NCI-H2171 (cell line): ENCODE measurements at regions not wholly inside any gene's neighbourhood (a gene's known extent, or its start where the extent isn't known, plus 50 kb on each side); places are given as distances from the start of the nearest gene placed in this dataset.
"Not testable (repeated sequence)": the region's sequence is repeated elsewhere in the genome, so short reads cannot be mapped to it uniquely, and the experiment has no call there.

Source experiments
- DNase-seq: peaks from one replicate; lab custom pipeline; 2025; lab: John Stamatoyannopoulos, UW

DNA sequence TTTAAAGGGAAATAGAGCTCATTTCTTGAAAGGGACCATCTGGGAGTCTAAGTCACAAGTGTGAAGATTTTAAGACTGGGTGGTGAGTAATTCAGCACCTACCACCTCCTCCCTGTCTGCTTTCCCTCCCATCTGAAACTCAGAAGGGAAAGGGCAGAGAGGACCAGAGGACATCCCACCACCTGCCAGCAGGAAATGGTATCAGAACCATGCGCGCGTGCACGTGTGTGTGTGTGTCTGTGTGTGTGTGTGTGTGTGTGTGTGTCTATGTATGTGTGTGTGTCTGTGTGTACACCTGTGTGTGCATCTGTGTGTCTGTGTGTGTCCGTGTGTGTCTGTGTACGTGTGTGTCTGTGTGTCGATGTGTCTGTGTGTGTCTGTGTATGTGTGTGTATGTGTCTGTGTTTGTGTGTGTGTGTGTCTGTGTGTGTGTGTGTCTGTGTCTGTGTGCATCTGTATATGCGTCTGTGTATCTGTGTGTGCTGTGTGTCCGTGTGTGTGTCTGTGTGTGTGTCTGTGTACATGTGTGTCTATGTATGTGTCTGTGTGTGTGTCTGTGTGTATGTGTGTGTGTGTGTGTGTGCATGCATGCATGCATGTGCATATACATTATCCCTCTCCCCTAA, 76.8 kb downstream of the ZFP36L2 start:
- DNase-seq = no peak

DNA sequence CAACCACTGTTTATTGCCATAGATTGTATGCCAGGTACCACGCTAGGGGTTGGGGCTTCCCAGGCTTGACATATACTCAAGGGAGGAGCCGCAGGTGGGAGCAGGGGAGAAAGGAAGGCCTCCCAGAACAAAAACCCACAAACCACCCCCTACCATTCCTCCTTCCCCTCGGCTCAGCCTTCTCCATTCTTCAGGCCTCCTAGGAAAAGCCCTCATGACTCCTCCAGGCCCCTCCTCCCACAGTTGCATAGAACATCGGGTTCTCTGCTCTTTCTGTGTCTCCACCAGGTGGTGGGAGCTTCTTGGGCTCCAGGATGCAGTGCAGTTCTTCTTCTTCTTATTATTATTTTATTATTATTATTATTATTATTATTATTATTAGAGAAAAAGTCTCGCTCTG, 80.3 kb downstream of the ZFP36L2 start:
- no peak for DNase-seq

DNA sequence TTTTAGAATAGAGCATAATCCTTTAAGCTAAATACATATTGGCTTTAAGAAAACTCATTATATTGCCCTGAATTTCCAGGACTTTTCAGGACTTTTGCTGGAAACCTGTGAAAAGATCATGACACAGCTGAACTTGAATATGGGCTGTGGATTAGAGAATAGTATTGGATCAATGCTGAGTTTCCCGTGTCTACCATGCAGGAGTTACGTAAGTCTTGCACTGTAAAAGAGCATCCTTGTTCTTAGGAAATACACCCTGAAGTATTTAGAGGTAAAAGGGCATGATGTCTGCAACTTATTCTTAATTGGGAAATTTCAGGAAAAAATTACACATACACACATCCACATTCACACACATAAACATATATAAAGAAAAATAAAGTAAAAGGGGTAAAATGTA, 82.1 kb downstream of the ZFP36L2 start:
- no peak for DNase-seq

DNA sequence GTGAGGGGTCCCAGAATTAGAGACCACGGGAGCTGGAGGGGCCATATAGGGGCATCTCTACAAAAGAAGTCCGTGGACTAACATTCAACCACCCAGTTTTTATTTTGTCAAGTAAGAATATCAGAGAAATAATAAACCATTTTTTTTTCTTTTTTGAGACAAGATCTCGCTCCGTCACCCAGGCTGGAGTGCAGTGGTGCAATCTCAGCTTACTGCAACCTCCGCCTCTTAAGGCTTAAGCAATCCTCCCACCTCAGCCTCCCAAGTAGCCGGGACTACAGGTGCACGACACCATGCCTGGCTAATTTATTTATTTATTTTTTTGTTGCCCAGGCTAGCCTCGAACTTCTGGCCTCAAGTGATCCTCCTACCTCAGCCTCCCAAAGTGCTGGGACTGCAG, 82.7 kb downstream of the ZFP36L2 start:
- DNase-seq = no peak

DNA sequence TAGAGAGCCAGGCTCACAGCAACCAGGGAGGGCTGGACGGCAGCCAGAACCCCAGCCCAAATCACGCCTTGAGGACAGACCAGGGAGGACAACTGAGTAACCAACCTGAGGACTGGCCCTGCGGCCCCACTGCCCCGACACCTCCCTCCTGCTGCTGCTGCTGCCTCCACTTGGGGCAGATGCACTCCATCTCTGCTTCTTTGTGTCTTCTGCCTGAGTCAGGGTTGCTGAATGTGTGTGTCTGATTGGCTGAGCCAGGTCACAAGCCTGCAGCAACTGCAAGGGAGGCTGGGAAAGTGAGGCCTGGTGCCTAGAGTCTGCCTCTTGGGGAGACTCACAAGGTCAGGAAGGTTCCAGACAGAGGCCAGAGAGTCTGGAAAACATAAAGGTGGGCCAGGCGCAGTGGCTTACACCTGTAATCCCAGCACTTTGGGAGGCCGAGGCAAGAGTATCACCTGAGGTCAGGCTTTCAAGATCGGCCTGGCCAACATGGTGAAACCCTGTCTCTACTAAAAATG, 83.4 kb downstream of the ZFP36L2 start:
- DNase-seq = no peak

DNA sequence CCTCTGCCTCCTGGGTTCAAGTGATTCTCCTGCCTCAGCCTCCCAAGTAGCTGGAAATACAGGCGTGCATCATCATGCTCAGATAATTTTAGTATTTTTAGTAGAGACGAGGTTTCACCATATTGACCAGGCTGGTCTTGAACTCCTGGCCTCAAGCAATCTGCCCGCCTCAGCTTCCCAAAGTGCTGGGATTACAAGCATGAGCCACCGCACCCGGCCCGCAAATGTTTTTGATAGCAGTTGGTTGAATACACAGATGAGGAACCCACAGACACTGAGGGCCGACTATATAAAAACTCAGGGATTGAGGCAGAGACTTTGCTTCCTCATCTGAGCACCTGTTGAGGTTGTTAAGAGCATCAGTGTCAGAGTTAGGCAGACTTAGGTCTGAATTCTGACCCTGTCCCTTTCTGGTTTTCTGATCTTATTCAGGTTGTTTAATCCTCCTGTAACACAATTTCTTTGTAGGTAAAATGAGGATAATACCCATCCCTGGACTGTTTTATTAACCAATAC, 84.7 kb downstream of the ZFP36L2 start:
- DNase-seq = not testable (repeated sequence)

DNA sequence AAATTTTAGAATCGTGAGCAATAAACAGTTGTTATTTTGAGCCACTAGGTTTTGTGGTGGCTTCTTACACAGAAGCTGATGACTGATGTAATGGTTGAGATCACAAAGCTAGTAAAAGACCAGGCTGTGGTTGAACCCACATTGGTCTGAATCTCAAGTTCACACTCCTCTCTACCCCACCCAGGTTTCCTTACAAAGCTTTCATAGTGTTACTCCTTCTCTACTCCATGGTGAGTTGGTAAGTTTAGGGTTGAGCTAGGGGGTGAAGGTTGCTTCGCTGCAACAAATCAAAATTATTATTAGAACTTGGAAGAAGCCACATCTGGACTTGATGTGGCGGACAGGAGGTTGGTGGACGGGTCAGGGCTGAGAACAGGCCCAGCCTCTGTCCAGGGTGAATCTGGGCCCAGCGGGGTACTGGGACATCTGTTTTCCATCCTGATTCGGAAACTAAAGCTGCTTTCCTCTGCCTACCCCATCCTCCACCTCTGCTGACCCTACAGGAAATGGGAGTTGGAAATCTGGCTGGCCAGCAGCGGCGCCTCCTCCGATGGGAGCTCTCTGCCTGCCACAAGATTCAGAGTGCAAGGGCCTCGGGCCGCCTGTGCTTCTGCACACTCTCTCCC, 86.3 kb downstream of the ZFP36L2 start:
- no peak for DNase-seq

DNA sequence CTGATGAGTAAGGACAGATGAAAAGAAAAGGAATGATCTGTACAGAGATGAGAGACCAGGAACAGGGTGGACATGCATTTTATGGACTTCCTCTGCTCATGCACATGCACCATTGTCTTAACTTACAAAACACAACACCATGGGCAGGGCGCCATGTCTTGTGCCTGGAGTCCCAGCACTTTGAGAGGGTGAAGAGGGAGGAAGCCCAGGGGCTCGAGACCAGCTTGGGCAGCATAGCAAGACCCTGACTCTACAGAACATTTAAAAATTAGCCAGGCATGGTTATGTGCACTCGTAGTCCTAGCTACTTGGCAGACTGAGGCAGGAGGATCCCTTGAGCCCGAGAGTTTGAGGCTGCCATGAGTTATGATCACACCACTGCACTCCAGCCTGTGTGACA, 86.9 kb downstream of the ZFP36L2 start:
- no peak for DNase-seq

DNA sequence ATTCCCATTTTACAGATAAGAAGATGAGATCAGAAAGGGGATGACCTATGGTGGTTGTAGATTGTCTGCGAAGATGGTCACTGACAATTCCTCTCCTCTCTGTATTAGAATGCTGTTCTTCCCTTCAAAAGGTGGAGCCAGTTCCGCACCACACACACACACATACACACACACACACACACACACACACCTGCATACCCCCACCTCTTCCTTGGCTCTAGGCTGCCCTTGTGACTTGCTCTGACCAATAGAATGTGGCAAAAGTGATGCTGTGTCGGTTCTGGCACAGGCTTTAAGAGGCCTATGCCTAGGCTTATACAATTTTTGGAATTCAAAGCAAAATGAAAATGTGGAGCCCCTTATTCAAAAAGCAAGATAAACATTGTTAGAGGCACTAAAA, 88.0 kb downstream of the ZFP36L2 start:
- DNase-seq = no peak

DNA sequence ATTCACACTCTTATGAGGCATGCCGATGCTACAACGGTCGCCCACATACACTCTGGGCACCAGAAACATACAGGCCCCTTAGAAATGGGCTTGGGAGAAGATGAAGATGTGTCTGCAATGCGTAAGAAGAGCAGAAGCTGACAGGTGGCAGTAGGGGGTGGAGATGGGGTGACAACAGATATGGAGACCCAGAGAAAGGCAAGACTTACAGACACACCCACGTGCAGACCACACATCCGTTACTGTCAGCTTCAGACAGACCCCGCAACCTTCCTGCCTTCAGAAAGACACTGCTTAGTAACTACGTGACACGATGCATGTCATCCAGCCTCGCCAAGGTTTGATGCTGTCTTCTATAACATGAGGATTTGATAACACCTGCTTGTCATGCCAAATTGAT, 89.5 kb downstream of the ZFP36L2 start:
- DNase-seq = no peak

DNA sequence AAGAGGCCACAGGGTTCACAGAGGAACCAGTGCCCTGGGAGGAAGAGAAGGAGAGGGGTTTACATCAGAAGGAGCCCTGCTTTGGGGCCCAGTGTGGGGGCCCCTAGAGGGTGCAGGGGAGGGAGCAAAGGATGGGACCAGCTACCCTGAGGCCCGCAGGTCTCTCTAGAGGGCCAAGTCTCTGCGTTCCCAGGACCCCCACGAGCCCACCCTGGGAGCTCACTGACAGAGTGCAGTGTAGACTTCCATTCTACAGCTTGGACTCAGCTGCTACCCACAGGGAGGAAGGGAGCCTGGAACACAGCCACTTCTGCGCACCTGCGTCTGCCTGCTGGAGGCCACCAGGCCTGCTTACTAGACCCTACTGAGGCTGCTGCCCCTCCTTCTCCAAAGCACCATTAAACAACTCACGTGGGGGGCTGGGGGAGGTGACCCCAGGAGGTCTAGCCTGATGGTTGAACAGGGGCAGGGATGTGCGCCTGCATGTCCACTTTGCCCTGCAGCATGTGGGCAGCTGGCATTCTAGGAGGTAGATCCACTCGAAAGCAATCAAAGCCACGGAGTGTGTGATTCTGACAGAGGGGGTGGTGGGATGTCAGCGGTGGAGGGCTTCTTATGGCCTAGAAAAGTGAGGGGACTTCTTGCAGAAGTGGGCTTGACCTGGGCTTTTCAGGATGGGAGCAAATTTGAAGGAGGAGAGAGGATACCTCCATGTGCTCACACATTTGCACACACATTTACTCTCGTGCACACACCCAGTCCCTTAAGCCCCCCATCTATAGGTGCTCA, 90.2 kb downstream of the ZFP36L2 start:
- no peak for DNase-seq

DNA sequence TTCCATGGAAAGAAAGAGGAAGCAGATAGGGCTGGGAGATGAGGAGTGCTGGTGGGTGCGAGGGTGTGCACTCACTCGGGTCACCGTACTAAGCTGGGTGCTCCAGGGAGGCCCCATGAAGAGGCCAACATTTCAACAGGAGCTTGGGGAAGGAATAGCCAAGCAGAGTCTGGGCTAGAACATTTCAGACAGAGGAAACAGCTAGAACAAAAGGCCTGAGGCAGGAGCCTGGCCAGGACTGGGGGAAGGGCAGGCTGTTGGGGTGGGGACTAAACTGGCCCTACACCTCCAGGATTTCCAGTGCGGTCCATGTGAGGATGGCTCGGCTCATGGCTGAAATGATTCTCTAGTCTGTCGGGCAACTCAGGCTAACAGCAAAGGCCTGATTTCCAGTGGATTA, 90.8 kb downstream of the ZFP36L2 start:
- DNase-seq = no peak

DNA sequence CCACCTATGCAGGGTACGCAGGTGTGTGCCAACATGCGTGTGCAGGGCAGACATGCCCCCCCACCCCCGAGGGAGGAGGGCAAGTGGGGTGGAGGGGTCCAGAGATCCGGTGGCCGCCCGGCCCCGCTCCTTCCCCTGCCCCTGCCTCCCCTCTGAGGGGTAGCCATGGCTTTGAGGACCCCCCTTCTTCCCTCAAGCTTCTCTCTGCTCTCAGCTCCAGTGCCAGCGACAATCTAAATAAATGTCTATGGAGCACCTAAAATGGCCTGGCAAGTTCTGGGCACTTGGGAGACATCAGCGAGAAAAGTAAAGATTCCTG, 91.9 kb downstream of the ZFP36L2 start:
- no peak for DNase-seq

DNA sequence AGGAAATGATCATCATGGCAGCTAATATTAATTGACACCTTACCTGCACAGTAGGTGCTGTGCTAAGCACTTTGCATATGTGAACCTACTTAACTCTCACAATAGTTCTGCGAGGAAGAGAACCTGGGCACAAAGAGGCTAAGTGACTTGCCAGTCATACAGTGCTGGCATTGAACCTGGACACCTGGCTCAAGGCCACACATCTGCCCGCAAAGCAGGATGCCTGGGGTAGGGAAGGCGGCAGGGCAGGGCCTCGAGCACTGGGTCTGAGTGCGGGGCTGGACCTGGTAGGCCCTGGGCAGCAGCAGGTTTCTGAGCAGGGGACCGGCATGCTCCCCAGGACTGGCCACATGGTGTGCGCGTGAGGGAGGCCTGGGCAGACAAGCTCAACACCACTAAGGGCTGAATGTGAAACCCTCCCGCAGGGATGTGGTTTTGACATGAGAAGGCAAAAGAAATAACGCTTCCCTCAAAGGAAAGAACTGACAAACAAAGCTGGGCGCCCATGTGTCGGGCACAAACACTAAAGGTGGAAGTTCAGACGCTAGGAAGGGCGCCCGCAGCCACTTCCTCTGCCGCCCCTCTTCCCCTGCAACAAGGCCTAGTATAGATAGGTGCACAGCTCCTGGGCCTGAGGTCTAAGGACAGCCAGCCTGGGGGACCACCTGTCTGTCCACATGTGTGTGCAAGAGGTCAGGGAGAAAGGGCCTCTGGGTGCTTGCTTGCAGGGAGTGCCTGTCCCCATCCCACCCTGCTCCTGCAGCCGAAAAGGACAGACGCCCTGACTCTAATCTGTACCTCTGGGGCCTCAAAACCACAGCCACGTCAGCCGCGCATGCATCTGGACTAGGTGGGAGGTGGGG, 92.5 kb downstream of the ZFP36L2 start:
- DNase-seq = no peak

DNA sequence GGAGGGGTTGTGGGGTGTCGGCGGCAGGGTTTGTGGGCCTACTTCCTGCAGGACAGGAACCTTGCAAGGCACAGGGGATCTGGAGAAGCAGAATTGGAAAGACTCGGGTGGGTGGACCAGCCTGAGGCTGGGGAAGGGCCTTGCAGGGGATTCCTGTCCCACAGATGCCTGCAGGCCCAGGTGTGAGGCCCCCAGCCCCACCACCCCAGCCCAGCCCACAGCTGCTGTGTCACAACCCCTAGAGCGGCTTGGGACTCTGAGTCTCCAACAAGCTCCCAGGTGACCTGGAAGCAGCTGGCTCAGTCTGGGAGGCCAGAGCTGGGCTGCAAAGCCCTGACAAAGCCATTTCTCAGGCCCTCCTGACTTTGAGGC, 93.1 kb downstream of the ZFP36L2 start:
- no peak for DNase-seq

DNA sequence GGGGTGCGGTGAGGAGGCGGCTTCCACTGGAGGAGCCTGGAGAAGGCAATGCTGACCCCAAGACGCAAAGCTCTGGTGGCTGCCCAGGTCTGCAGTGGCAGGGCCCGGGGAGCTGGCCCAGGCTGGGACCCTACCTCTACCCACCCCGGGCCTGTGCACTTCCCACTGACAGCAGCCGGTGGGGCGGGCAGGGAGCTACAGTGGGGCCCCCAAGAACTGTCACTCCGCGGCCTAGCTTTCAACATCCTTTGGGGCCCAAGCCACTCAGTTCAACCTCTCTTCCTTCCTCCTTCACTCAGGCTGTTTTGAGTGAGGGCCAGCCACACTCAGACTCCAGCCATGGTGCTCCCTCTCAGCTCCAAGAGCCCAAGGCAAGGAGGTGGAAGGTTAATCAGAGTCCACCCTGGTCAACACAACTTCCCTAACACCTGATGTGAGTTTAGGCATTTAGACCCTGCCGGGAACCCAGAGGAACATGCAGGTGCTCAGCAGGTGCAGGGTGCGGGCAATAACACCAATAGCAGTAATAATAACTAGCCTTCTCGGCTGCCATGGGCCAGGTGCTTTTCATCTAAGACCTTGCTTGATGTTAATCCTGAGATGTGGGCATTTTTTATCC, 93.6 kb downstream of the ZFP36L2 start:
- DNase-seq = no peak

DNA sequence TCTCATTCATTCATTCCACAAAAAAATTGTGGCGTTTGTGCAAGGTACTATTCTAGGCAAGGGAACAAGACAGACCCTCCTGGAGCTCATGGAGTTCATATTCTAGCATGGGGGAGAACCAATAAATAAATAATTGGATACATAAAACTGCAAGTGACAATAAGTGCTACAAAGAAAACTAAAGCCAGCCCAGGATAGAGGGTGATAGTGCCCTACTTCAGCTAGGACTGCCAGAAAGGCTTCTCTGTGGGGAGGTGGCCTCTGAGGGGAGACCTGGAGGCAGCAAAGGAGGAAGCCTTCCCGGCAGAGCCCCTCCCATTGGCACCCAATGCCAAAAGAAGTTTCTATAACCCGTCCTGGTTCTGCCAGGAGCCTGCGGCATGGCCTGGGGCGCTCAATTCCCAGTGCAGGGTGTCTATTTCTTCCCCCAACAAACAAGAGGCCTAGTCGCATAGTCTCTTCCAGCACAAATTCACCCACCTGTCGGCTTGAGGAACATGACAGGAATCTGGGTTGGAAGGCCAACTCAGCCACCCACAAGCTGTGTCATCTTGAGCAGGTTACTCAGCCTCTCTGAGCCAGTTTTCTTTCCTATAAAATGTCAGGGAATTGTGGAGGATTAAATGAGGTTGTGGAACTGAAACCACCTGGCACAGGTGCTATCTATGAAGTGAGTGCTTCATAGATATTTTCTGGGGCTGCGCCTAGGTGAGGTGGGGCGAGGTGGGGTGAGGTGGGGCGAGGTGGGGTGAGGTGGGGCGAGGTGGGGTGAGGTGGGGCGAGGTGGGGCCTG, 94.3 kb downstream of the ZFP36L2 start:
- DNase-seq = no peak

DNA sequence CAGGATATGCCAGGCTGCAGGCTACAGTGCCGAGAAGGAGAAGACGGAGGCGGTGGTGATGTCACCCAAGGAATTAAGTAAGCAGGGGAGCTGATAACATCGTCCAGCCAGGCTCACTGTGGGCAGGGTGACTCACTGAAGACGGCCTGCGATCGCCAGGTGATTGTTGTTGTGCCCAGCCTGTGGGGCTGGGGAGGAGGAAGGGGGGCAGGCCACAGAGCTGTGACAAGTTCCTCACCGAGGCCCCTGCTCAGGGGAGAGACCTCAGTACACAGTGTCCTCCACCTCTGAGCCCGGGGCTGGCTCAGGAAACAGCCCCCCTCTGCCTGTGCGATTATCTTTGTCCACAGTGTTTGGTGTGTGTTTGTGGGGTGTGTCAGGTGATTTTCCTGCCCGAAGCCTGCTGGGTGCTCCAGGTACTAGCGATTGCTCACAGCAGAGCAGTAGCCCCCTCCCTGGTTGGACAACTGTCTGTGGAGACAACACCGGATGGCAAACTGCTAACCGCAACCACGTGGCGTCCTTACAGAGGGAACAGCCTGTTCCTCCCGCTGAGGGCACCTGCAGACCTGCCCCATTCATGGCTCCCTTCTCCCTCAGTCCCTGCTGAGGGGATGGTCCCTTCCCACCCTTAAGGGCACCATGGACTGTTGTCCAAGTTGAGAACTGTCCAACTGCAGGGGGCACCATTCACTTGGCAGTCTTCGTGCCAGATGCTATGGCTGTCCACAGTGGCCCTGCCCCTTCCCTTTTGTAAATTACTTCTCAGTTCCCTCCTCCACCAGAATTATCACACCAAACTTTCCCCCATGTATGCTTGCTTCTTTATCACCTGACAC, 95.1 kb downstream of the ZFP36L2 start:
- no peak for DNase-seq

DNA sequence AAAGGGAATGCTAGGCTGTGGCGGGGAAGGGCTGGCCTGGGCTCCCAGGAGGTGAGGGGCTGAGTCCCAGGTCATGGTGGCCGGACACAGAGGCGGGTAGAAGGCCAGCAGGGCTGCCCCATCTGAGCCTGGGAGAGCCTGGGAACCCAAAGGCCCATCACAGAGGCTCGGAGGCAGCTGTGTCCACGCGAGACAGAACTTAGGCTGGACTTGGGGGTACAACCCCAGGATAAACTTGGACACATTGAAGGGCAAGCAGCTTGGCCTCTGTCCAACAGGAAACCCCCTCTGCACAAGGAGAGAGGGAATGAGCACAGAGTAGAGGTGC, 95.9 kb downstream of the ZFP36L2 start:
- DNase-seq = no peak
